ENCODE measurements at regions not wholly inside any gene's neighbourhood (a gene's known extent, or its start where the extent isn't known, plus 50 kb on each side); places are given as distances from the start of the nearest gene placed in this dataset.

DNA sequence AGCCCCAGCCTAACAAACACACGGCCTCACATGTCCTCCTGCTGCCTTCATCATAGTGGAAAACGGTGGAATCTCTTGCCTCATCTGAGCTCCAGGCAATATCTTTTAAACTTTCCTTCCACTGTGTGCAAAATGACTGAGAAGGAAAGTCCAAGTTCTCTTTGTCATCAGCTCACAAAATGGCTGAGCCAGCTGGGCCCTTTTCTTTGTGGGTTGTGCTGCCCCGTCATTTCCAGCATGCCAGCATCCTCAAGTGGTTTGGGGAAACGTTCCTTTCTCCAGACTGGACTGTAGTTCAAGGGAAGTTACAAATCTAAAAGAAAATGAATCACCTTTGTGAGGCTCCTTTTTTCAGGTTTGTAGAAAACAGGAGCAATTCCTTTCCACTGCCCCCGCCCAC, 171.1 kb upstream of the FSTL4 start:
- H3K9ac ChIP-seq (ENCODE audit: low read length): no peak overlapping the region
- no peaks in the 10 kb centered on the region for H3K79me2 ChIP-seq (ENCODE audit: insufficient read depth, low read length)
- H3K27me3 ChIP-seq (ENCODE audit: insufficient read depth, low read length): peaks cover 11% of the 10 kb centered on the region; the same call in 1 of the 2 replicates
- no peak overlapping the region for H3K4me2 ChIP-seq (ENCODE audit: low read length)
- no peaks in the 10 kb centered on the region for H3K9me2 ChIP-seq (ENCODE audit: low read depth, low read length)
- H2AFZ ChIP-seq (ENCODE audit: low read length): no peak overlapping the region
- no peaks in the 10 kb centered on the region for H3K4me1 ChIP-seq (ENCODE audit: insufficient read depth, low read length, severe bottlenecking)
- H3K27ac ChIP-seq (ENCODE audit: low read depth, low read length, poor library complexity, severe bottlenecking): no peak overlapping the region
- no peaks in the 10 kb centered on the region for H3K36me3 ChIP-seq (ENCODE audit: insufficient read depth, low read length)
- no peak overlapping the region for H3K4me3 ChIP-seq (ENCODE audit: low read depth, low read length, poor library complexity, severe bottlenecking)
- no peaks in the 10 kb centered on the region for H4K20me1 ChIP-seq (ENCODE audit: insufficient read depth, low read length)
- H3F3A ChIP-seq (ENCODE audit: insufficient read depth, low read length): no peaks in the 10 kb centered on the region
- H3K9me3 ChIP-seq (ENCODE audit: low read length): no peaks in the 10 kb centered on the region
- TF ChIP-seq CTCF (IDR thresholded peaks at IDR 0.05; ENCODE audit: low read length) (no peak), EZH2 (IDR thresholded peaks at IDR 0.05; ENCODE audit: borderline replicate concordance, low read length) (no peak)

- Histone ChIP-seq H3K4me3 (ENCODE audit: low read depth, low read length, poor library complexity, severe bottlenecking) (no peak overlapping the region), H3K4me1 (ENCODE audit: insufficient read depth, low read length, severe bottlenecking) (no peaks in the 10 kb centered on the region), H3K9me2 (ENCODE audit: low read depth, low read length) (no peaks in the 10 kb centered on the region), H3K79me2 (ENCODE audit: insufficient read depth, low read length) (no peaks in the 10 kb centered on the region), H3K9ac (ENCODE audit: low read length) (no peak overlapping the region), H3K36me3 (ENCODE audit: insufficient read depth, low read length) (no peaks in the 10 kb centered on the region), H3K9me3 (ENCODE audit: low read length) (no peaks in the 10 kb centered on the region), H2AFZ (ENCODE audit: low read length) (no peak overlapping the region), H3F3A (ENCODE audit: insufficient read depth, low read length) (no peaks in the 10 kb centered on the region), H4K20me1 (ENCODE audit: insufficient read depth, low read length) (no peaks in the 10 kb centered on the region), H3K27ac (ENCODE audit: low read depth, low read length, poor library complexity, severe bottlenecking) (no peak overlapping the region), H3K27me3 (ENCODE audit: insufficient read depth, low read length) (peaks cover 11% of the 10 kb centered on the region; the same call in 1 of the 2 replicates), H3K4me2 (ENCODE audit: low read length) (no peak overlapping the region)
- TF ChIP-seq CTCF (IDR thresholded peaks at IDR 0.05; ENCODE audit: low read length) (no peak), EZH2 (IDR thresholded peaks at IDR 0.05; ENCODE audit: borderline replicate concordance, low read length) (no peak)
Measured at GRCh38 chr5:133782736-133783135, 170.4 kb upstream of the FSTL4 start.

DNA sequence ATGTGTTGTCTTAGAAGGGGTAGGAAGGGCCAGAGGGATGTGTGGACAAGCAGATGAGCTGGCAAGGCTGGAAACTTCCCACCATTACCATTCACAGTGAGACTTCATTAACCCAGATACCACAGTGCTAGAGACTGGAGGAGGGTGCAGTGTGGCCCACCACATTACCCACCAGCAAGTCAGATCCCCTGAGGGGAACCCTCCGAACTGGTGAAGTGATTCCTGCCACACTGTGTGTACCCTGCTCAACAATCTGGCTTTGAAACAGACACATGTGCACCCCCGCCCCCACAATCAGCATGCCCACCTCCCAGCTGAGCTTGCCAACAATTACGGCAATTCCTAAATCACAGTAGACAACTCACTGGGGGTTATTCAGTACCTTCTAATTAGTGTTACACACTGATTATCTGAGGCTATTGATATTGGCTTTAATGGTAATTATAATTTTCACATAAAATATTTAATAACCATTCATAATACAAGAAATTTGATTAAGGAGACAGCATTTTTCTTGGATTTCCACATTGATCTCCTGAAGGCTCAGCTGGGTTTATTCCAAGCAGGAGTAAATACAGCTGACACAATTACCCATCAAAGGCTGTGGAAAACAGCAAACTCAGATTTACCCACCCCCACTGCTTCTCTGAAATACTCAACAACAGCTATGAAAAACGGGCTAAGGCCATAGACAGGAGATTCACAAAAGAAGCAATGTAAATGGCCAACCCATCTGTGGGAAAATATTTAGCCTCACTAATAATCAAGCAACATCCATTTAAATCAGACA, 169.3 kb upstream of the FSTL4 start:
- Histone ChIP-seq H3K9me2 (ENCODE audit: low read depth, low read length) (no peaks in the 10 kb centered on the region), H3K27me3 (ENCODE audit: insufficient read depth, low read length) (peaks cover 11% of the 10 kb centered on the region; the same call in 1 of the 2 replicates), H3K4me3 (ENCODE audit: low read depth, low read length, poor library complexity, severe bottlenecking) (no peak overlapping the region), H3K9me3 (ENCODE audit: low read length) (no peaks in the 10 kb centered on the region), H4K20me1 (ENCODE audit: insufficient read depth, low read length) (no peaks in the 10 kb centered on the region), H3K4me2 (ENCODE audit: low read length) (no peak overlapping the region), H3K9ac (ENCODE audit: low read length) (no peak overlapping the region), H3K79me2 (ENCODE audit: insufficient read depth, low read length) (no peaks in the 10 kb centered on the region), H3F3A (ENCODE audit: insufficient read depth, low read length) (no peaks in the 10 kb centered on the region), H3K4me1 (ENCODE audit: insufficient read depth, low read length, severe bottlenecking) (no peaks in the 10 kb centered on the region), H3K27ac (ENCODE audit: low read depth, low read length, poor library complexity, severe bottlenecking) (no peak overlapping the region), H2AFZ (ENCODE audit: low read length) (no peak overlapping the region), H3K36me3 (ENCODE audit: insufficient read depth, low read length) (no peaks in the 10 kb centered on the region)
- no peak for TF ChIP-seq EZH2 (IDR thresholded peaks at IDR 0.05; ENCODE audit: borderline replicate concordance, low read length)
- no peak for TF ChIP-seq CTCF (IDR thresholded peaks at IDR 0.05; ENCODE audit: low read length)

Measured in OCI-LY1 (cell line).